ENCODE measurements at regions not wholly inside any gene's neighbourhood (a gene's known extent, or its start where the extent isn't known, plus 50 kb on each side); places are given as distances from the start of the nearest gene placed in this dataset.

GRCh38 chr13:31081316-31081715 lies 80.4 kb downstream of the HSPH1 start:
- no peak for DNase-seq

- no peak for DNase-seq
Observed at GRCh38 chr13:31074756-31075155, 86.9 kb downstream of the HSPH1 start.

DNA sequence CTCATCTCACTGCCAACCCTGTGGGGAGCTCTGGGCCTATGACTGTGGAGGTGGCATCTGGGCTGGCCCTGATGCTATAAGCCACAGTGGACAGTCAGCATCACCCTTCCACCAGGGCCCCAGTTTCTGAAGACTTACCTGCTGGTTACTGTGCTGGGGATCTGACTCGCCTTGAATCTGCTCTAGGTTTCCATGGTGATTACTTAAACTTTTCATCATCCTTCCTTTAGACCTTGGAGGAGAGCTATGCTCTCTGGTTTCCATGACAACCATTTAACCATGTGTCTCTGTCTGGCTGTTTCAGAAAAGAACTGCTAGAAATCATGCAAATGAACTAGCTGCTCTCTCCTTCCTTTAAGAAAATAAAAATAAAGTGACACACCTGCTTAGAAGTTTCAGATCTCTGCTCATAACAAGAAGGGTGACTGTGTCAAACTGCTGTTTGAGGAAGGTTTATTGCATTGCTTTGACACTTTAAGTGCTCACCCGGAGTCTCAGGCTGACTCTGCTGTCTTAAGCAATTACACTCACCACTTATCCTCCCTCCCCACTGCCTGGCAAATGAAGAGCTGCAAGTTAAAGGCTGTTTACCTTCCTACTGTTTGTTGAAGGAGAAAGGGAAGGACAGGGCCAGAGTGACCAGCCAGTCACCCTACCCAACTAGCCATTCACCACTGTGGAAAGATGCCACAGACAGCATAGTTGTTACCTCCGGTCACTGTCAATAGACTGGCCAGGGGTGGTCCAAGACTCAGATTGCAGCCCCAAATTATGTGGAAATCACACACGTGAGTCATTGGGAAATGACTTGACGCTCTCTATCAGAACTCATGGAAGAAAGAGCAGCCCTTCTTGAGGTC lies 87.6 kb downstream of the HSPH1 start:
- no peak for DNase-seq

DNA sequence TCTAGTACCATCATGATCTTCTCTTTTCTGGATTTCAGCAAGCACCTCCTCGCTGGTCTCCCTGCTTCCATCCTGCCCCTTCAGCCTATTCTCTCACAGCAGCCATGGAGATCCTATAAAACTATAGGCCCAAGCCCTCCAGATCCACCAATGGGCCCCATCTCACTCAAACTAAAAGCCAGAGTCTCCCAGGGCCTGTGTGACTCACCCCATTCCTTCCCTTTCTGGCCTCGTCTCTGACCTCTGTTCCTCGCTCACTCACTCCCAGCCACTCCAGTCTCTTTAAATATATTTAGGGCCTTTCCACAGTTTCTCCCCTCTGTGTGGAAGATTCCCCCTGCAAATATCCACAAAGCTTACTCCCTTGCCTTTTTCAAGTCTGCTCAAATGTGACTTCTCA lies 89.7 kb downstream of the HSPH1 start:
- DNase-seq = no peak

- no peak for DNase-seq
Observed at GRCh38 chr13:31069808-31070534, 91.7 kb downstream of the HSPH1 start.

- no peak for DNase-seq
Observed at GRCh38 chr13:31068119-31068423, 93.6 kb downstream of the HSPH1 start.

- DNase-seq = no peak
Observed at GRCh38 chr13:31067416-31068118, 94.1 kb downstream of the HSPH1 start.

DNA sequence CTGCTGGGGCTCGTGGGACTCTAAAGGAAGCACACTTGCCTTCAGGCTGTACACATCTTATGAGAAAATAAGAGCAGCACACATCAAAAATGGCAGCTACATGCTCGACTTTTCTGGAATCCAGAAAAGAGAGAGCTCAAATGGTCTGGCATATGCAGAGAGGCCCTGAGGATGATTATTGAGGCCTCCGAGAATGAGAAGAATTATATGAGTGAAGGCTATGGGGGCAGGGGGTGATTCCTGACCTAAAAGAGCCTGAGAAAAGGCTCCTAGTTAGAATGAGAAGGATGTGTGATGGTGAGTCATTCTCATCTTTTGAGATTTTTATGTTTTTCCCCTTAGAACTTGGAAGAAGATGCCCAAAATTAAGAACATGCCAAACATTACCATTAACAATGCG lies 97.1 kb downstream of the HSPH1 start:
- DNase-seq = no peak

DNA sequence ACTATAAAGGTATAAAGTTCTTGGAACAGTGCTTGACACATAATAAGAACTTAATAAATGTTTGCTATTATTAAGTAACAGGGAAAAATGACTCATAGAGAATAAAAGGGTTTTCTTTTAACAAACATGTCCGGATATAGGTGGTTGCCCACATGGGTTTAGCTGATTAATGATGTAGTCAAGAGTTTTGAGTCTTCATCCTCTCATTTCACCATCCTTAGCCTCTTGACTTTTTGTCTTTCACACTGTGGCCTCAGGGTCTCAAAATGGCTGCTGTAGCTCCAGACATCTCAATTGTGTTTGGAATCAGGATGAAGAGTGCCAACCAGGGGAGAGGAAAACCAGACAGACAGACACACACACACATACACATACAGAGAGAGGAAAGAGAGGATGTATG lies 97.9 kb downstream of the HSPH1 start:
- no peak for DNase-seq

- DNase-seq = no peak
Observed at GRCh38 chr13:31060655-31061054, 101.0 kb downstream of the HSPH1 start.

GRCh38 chr13:31060220-31060619 lies 101.5 kb downstream of the HSPH1 start:
- DNase-seq = no peak

GRCh38 chr13:31057403-31058033 lies 104.2 kb downstream of the HSPH1 start:
- no peak for DNase-seq

DNA sequence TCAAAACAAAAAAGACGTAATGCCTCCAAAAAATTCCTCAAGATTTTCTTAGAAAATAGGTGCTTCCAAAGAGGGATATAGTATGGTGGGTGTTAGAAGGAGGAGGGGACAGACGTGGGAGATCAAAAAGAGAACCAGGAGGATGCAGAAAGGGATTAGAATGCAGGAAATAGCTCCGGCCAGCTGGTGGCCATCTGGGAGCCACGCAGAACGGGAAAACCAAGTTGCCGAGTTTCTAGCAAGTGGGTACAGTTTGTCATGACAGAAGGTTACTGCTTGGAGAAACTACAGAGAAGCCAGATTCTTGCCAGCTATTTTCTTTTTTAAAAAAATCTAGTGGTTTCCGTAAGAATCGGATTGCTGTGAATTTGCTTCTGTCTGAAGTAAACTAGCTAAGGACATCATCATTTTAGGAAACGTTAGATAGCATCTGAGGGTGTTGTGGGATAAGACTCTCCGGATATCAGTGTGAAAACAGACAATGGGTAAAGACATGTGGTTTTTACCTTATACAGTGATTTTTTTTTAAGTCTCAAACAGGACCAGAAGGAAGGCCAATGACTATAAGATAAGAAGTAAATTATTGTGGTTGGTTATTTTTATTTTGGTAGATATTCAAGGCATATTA lies 104.9 kb downstream of the HSPH1 start:
- DNase-seq = no peak

DNA sequence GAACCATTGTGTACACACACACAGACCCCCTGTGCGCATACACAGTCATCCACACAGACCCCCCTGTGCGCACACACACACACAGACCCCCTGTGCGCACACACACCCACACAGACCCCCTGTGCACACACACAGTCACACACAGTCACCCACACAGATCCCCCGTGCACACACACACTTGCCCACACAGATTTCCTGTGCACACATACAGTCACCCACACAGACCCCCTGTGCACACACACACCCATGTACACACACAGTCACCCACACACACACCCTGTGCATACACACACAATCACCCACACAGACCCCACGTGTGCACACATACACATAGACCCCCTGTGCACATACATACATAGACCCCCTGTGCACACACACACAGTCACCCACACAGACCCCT lies 106.1 kb downstream of the HSPH1 start:
- no peak for DNase-seq

DNA sequence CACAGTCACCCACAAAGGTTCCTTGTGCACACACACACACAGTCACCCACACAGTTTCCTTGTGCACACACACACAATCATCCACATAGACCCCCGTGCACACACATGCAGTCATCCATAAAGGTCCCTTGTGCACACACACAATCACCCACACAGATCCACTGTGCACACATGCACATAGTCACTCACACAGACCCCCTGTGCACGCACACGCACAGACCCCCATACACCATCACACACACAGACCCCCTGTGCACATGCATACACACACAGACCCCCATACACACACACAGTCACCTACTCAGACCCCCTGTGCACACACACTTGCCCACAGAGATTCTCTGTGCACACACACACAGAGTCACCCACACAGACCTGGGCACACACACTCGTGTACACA lies 107.1 kb downstream of the HSPH1 start:
- no peak for DNase-seq

DNA sequence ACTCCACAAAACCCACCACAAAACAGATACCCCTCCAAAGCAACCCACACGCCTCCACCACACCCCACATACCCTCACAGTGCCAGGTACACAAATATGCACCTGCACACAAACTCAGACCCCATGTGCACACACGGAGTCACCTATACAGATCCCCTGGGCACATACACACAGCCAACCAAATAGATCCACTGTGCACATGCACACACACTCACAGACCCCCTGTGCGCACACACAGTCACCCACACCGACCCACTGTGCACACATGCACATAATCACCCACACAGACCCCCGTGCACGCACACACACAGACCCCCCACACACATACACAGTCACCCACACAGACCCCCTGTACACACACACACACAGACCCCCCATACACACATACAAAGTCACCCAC lies 107.8 kb downstream of the HSPH1 start:
- no peak for DNase-seq

DNA sequence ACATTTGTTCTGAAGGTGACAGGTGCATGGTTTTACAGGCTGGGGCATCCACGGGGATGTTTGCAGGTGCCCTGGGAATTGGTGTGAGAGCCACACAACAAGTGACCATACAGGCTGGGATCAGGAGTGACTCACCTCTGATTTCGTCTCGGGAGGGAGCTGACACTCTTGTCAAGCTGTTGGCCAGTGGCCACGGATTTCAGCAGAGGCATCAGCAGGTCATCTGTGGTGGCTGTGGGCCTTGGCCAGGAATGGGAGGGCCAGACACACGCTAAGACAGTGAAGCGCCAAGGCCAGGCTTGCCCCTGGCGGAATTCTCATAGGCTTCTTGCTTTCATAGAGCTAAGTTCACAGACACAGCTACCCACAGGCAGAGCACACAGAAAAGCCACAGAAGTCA lies 108.6 kb downstream of the HSPH1 start:
- DNase-seq = no peak

DNA sequence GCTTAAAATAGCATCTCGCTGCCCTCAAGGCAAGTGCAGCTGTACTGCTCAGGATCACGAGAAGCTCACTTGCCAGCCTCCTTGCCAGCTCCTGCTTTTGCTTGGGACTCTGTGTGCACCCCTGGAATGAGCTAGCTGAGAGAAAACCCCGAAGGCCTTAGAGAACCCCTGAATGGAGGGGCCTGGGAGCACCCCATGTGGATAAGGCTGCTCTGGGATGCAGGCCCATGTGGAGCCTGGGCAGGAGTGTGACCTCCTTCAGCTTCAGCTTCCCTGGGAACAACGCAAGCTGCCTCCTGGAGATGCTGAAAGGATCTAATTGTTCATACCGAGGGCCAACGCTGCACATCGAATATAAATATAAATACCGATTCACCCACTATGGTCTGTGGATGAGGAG lies 109.2 kb downstream of the HSPH1 start:
- DNase-seq = no peak

GRCh38 chr13:31051999-31052398 lies 109.7 kb downstream of the HSPH1 start:
- DNase-seq = no peak

DNA sequence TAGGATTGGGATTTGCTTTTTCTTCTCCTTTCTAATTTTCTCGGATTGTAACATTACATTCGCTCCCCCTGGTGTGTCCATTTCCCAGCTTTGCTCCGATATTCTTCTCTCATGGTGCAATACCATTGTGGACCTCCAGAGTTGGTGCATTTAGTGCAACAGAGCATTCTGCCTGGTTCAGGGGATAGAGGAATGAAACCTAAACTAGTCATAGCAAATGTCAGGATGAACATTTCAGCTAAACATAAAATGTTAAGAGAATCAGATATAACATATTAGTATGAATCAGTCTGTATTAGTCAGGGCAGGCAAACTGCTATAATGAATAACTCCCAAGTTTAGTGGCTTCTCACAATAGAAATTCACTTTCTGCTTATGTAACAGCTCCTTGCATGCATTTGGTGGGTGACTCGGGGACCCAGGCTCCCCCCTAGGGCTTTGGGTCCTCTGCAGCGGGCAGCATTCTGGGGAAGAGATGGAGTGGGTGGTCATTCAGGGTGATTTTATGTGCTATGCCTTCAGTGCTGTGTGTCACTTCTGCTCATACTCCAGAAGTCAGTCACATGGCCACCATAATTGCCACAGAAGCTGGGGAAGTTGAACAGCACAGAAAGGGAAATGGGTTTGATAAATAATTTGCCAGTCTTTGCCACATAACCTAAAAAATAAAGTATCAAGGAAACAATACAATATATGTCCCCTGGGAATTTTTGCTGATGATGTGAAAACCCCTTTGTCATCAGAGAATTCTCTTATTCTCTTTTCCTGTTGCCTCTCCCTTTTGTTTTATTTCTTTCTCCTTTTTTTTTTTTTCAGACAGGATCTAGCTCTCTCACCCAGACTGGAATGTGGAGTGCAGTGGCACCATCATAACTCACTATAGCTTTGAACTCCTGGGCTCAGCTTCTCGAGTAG lies 111.0 kb downstream of the HSPH1 start:
- DNase-seq = no peak

DNA sequence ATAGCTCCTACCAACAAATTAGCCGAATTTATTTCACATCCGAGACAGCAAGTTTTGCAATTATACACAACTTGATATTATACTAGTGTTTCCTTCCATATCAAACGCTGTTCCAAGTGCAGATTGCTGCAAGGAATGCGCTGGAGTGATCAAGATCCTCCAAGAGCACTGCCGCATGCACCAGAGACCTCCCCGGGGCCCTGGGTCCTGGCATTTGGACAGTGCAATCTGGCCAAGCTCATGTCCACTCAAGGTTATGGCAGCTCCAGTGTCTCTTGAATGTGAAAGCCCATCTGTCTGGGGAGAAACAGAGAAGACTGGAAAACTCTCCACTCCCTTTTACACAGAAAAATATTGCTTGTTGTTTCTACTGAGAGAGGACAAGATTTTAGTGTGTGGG lies 111.9 kb downstream of the HSPH1 start:
- no peak for DNase-seq
